Occipital lobe (tissue), 2 donors: ENCODE measurements at regions not wholly inside any gene's neighbourhood (a gene's known extent, or its start where the extent isn't known, plus 50 kb on each side); places are given as distances from the start of the nearest gene placed in this dataset. TPM values are rescaled to one million over a fixed set of nuclear protein-coding genes. Genes with fewer than 3 reads are reported as not detected.

Experiments used
- DNase-seq: peaks from one replicate; lab custom pipeline; 2025; lab: John Stamatoyannopoulos, UW
- small RNA-seq: library from RNA; depleted of rRNA; stranded (forward); fragments of <200 nt; gene quantifications from one replicate; pipeline ENCODE3, GENCODE V24; 2014

DNA sequence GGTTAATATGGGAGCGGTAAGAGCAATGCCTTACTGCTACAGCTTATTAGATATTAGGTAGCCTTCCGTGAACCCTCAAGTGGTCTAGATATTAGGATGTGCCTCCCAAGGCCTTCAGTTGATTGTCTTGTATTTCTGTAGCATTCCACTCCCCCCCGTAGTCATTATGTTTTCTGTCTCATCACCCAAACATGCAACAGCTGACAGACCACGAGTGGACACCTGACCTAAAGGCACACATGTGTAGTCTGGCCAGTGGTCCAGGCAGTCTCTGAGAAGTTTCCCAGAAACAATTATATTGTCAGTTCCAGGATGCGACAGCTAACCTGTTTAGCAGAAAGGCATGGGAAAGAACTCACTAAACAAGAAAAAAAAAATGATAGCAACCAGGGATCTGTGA, 1000.9 kb downstream of the AGBL1 start:
- no peak for DNase-seq

Small RNA genes lying in the stretch of these regions (small RNA-seq; reads per million reads assigned to genes)
- not detected for gene RNU6-185P
